CD14-positive monocyte (primary cell): ENCODE measurements at regions not wholly inside any gene's neighbourhood (a gene's known extent, or its start where the extent isn't known, plus 50 kb on each side); places are given as distances from the start of the nearest gene placed in this dataset.

Source experiments
- DNase-seq, 3 donors: peaks; one replicate each; pipeline ENCODE4 v3.0.0-alpha.2; 2011 to 2022
- H2AFZ ChIP-seq: 2 replicates; pipeline ENCODE4 v1.6.0; 2012; ENCODE audit warnings: mild to moderate bottlenecking, low read depth, low read length, inconsistent platforms; ENCODE audit not compliant: insufficient read depth, poor library complexity, severe bottlenecking
- H3K27ac ChIP-seq, 2 donors: 1 replicate in 1 of 2; 2 replicates in 1 of 2; pipeline ENCODE4 v1.5.1; 2012 to 2013; ENCODE audit warnings: low read length in 2 of 2, control low read depth in 1 of 2, inconsistent platforms in 1 of 2, low read depth in 1 of 2, mild to moderate bottlenecking in 1 of 2
- H3K27me3 ChIP-seq, 2 donors: one replicate each; pipeline versions ENCODE4 v1.6.0 to v1.6.1; 2011 to 2013; ENCODE audit warnings: low read length in 2 of 2; ENCODE audit not compliant: control insufficient read depth in 2 of 2, insufficient read depth in 2 of 2
- H3K36me3 ChIP-seq, 2 donors: replicated peaks in 1 of 2; 1 replicate in 1 of 2; 2 replicates in 1 of 2; pipeline versions ENCODE4 v1.5.1 to v1.6.1; 2012 to 2013; ENCODE audit warnings: low read length in 2 of 2, control low read depth in 1 of 2, inconsistent platforms in 1 of 2, mild to moderate bottlenecking in 1 of 2; ENCODE audit not compliant: insufficient read depth in 2 of 2, control insufficient read depth in 1 of 2
- H3K4me1 ChIP-seq, 2 donors: 1 replicate in 1 of 2; 2 replicates in 1 of 2; pipeline versions ENCODE4 v1.5.1 to v1.6.1; 2012 to 2013; ENCODE audit warnings: low read length in 2 of 2, control low read depth in 1 of 2, inconsistent platforms in 1 of 2, mild to moderate bottlenecking in 1 of 2, moderate library complexity in 1 of 2; ENCODE audit not compliant: insufficient read depth in 2 of 2, control insufficient read depth in 1 of 2
- H3K4me2 ChIP-seq: replicated peaks from 2 replicates; pipeline ENCODE3; 2012; ENCODE audit warnings: low read length, moderate library complexity, mild to moderate bottlenecking; ENCODE audit not compliant: poor library complexity, severe bottlenecking; ENCODE audit errors: extremely low read depth
- H3K4me3 ChIP-seq, 3 experiments: fragments of 200-600 bp in 1 of 3; sonication (generic) in 1 of 3; replicated peaks in 1 of 3; 1 replicate in 2 of 3; 2 replicates in 1 of 3; pipeline ENCODE4 v1.5.1; 2011 to 2013; ENCODE audit warnings: low read length in 3 of 3, mild to moderate bottlenecking in 3 of 3, control low read depth in 2 of 3, low read depth in 2 of 3, inconsistent platforms in 1 of 3, moderate library complexity in 1 of 3
- H3K79me2 ChIP-seq: 2 replicates; pipeline ENCODE4 v1.6.0; 2012; ENCODE audit warnings: mild to moderate bottlenecking, control low read depth, inconsistent platforms, low read length, moderate library complexity; ENCODE audit not compliant: insufficient read depth
- H3K9ac ChIP-seq: 2 replicates; pipeline ENCODE4 v1.6.0; 2017; ENCODE audit warnings: low read length, mild to moderate bottlenecking; ENCODE audit not compliant: insufficient read depth, poor library complexity, severe bottlenecking
- H3K9me3 ChIP-seq, 2 donors: replicated peaks in 1 of 2; 1 replicate in 1 of 2; 2 replicates in 1 of 2; pipeline versions ENCODE4 v1.5.1 to v1.6.1; 2012 to 2013; ENCODE audit warnings: low read length in 2 of 2, control low read depth in 1 of 2; ENCODE audit not compliant: control insufficient read depth in 1 of 2, insufficient read depth in 1 of 2
- H4K20me1 ChIP-seq: 2 replicates; pipeline ENCODE4 v1.6.0; 2012; ENCODE audit warnings: mild to moderate bottlenecking, low read length, control low read depth, moderate library complexity; ENCODE audit not compliant: insufficient read depth
- H3K27ac Mint-ChIP-seq, 7 donors: one replicate each; pipeline ENCODE4 v1.8.0; 2020; ENCODE audit warnings: mild to moderate bottlenecking in 7 of 7, mixed read lengths in 7 of 7, moderate library complexity in 6 of 7, inconsistent platforms in 2 of 7
- H3K27me3 Mint-ChIP-seq, 3 donors: one replicate each; pipeline ENCODE4 v1.8.0; 2021 to 2022; ENCODE audit warnings: low read depth in 3 of 3, mild to moderate bottlenecking in 3 of 3, mixed read lengths in 3 of 3, moderate library complexity in 3 of 3, inconsistent platforms in 1 of 3
- H3K36me3 Mint-ChIP-seq, 2 donors: one replicate each; pipeline ENCODE4 v1.8.0; 2020; ENCODE audit warnings: mixed read lengths in 2 of 2, inconsistent platforms in 1 of 2, mild to moderate bottlenecking in 1 of 2
- H3K4me1 Mint-ChIP-seq: one replicate; pipeline ENCODE4 v1.8.0; 2020; ENCODE audit warnings: mild to moderate bottlenecking, mixed read lengths
- H3K4me3 Mint-ChIP-seq, 2 donors: one replicate each; pipeline ENCODE4 v1.8.0; 2020; ENCODE audit warnings: mild to moderate bottlenecking in 2 of 2, mixed read lengths in 2 of 2, moderate library complexity in 1 of 2
- H3K9me3 Mint-ChIP-seq, 7 donors: one replicate each; pipeline ENCODE4 v1.8.0; 2020 to 2022; ENCODE audit warnings: mixed read lengths in 7 of 7, mild to moderate bottlenecking in 6 of 7, moderate library complexity in 6 of 7, inconsistent platforms in 2 of 7
- WGBS: methylation state at CpG from one replicate; pipeline ENCODE4 v1.1.5; 2013; ENCODE audit warnings: missing lambda C conversion rate; ENCODE audit not compliant: insufficient coverage; 5-methylcytosine and 5-hydroxymethylcytosine counted together
- intact Hi-C, 2 donors: fragments of 100-400 bp; cut with micrococcal nuclease; formaldehyde crosslinking; loops; one replicate each; pipeline versions ENCODE4 v1.15.0 to v1.15.1; 2023
- TF ChIP-seq, protein P1 (sequence below): fragments of 200-600 bp; IDR thresholded peaks from one replicate; pipeline ENCODE4 v1.8.0; 2022; ENCODE audit warnings: antibody characterized with exemption, mild to moderate bottlenecking

DNA sequence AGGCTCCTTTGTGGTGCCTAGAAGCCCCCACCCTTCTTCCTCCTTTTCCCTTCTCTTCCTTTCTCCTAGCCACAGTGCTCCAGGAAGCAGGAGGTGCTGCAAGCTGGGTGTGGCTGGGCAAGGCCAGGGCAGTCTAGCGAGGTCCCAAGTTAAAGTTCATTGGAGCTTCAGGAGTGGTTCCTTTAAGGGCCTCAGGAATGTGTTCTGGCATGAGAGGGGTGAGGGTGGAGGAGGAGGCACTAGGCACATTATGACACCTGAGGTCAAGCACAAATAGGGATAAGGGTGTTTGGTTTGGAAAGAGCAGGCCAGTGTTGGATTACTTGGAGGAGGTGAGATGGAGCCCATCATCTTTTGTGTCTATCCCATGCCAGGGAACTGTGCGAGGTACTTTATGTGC is 258.7 kb downstream of the TLE3 start:
- WGBS = 75% methylated on average over 2 of the region's 2 CpGs
- no peak overlapping the region for H3K27ac ChIP-seq

DNA sequence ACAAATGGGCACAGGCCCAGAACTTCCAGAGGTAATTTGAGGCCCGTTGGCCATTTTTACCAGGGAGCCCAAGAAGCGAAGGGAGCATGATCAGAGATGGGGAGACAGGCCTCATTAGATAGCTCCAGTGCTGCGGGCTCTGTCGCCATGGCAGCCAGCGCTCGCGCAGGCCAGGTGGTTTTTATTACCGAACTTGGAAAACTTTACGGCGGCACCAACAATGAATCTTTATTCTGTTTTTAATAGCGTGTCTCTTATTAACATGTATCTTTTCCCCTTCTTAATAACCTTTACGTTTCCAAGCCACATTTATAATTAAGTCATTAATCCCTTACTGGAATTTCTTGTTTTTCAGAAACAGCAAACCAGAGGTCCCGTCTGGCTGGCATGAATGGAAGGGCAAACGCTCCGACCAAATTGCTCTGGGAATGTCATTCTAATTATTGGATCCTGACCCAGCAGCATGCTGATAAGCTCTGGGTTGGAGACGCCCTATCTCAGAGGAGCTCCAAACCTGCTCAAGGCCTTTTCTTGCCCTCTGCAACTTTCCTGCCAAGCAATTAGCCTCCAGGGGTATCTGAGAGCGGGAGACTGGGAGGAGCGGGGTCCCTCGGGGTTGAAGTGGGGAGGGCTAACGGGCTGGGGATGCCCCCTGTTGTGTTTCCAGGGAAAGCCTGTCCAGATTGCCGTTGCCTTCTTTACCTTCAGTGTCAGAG is 256.4 kb downstream of the TLE3 start:
- Mint-ChIP-seq H3K4me3 (no peak overlapping the region), H3K27ac (no peak overlapping the region), H3K27me3 (peaks cover 3 to 9% (median 8%) of the 10 kb centered on the region in 3 donors), H3K4me1 (peaks cover 4% of the 10 kb centered on the region), H3K9me3 (peaks cover 0 to 10% (median 0%) of the 10 kb centered on the region in 7 donors), H3K36me3 (no peaks in the 10 kb centered on the region)
- Histone ChIP-seq H3K9me3 (no peaks in the 10 kb centered on the region), H3K79me2 (no peaks in the 10 kb centered on the region), H3K27me3 (no peaks in the 10 kb centered on the region), H3K36me3 (no peaks in the 10 kb centered on the region), H2AFZ (no peak overlapping the region), H3K4me1 (no peaks in the 10 kb centered on the region), H3K9ac (no peak overlapping the region), H3K4me3 (no peak overlapping the region), H4K20me1 (no peaks in the 10 kb centered on the region), H3K4me2 (no peak overlapping the region), H3K27ac (no peak overlapping the region)
- 96% methylated on average over 19 of the region's 21 CpGs for WGBS
- intact Hi-C loops = no loop called here
- TF ChIP-seq, protein P1, sequence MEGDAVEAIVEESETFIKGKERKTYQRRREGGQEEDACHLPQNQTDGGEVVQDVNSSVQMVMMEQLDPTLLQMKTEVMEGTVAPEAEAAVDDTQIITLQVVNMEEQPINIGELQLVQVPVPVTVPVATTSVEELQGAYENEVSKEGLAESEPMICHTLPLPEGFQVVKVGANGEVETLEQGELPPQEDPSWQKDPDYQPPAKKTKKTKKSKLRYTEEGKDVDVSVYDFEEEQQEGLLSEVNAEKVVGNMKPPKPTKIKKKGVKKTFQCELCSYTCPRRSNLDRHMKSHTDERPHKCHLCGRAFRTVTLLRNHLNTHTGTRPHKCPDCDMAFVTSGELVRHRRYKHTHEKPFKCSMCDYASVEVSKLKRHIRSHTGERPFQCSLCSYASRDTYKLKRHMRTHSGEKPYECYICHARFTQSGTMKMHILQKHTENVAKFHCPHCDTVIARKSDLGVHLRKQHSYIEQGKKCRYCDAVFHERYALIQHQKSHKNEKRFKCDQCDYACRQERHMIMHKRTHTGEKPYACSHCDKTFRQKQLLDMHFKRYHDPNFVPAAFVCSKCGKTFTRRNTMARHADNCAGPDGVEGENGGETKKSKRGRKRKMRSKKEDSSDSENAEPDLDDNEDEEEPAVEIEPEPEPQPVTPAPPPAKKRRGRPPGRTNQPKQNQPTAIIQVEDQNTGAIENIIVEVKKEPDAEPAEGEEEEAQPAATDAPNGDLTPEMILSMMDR = no peak
- DNase-seq = no peak

More for the DNA sequence above, 258.7 kb downstream of the TLE3 start:
- Histone ChIP-seq H3K9me3 (no peaks in the 10 kb centered on the region), H4K20me1 (no peaks in the 10 kb centered on the region), H3K4me3 (no peak overlapping the region), H3K27me3 (no peaks in the 10 kb centered on the region), H3K4me2 (no peak overlapping the region), H3K9ac (no peak overlapping the region), H3K79me2 (no peaks in the 10 kb centered on the region), H2AFZ (no peak overlapping the region), H3K4me1 (no peaks in the 10 kb centered on the region), H3K36me3 (no peaks in the 10 kb centered on the region)
- Mint-ChIP-seq H3K27me3 (peaks cover 5 to 10% (median 10%) of the 10 kb centered on the region in 3 donors), H3K4me1 (peaks cover 4% of the 10 kb centered on the region), H3K9me3 (peaks cover 0 to 7% (median 0%) of the 10 kb centered on the region in 7 donors), H3K27ac (peak overlapping the region in 2 of 7 donors; percentile 12 to 26), H3K36me3 (no peaks in the 10 kb centered on the region), H3K4me3 (no peak overlapping the region)
- TF ChIP-seq, protein P1 = no peak
- DNase-seq = no peak
- intact Hi-C loops = no loop called here
